Epithelial cell of esophagus (primary cell): ENCODE measurements at regions not wholly inside any gene's neighbourhood (a gene's known extent, or its start where the extent isn't known, plus 50 kb on each side); places are given as distances from the start of the nearest gene placed in this dataset.
A peak's percentile ranks its signal among the peaks of the same experiment; 100 is the strongest.

Experiments
- DNase-seq: peaks from one replicate; pipeline ENCODE4 v3.0.0; 2010; ENCODE audit warnings: low read depth
- H3K4me3 ChIP-seq: 2 replicates; pipeline ENCODE4 v1.5.1; 2011; ENCODE audit warnings: mild to moderate bottlenecking, low read length, control low read depth
- TF ChIP-seq, protein P1 (sequence below): IDR thresholded peaks from 2 replicates; pipeline ENCODE4 v1.5.1; 2011; ENCODE audit warnings: low read depth, mild to moderate bottlenecking, low read length, control low read depth, inconsistent platforms; ENCODE audit not compliant: insufficient read depth; ENCODE audit errors: missing control alignments

- peak overlapping the region; percentile 22 for H3K4me3 ChIP-seq
- TF ChIP-seq, protein P1, sequence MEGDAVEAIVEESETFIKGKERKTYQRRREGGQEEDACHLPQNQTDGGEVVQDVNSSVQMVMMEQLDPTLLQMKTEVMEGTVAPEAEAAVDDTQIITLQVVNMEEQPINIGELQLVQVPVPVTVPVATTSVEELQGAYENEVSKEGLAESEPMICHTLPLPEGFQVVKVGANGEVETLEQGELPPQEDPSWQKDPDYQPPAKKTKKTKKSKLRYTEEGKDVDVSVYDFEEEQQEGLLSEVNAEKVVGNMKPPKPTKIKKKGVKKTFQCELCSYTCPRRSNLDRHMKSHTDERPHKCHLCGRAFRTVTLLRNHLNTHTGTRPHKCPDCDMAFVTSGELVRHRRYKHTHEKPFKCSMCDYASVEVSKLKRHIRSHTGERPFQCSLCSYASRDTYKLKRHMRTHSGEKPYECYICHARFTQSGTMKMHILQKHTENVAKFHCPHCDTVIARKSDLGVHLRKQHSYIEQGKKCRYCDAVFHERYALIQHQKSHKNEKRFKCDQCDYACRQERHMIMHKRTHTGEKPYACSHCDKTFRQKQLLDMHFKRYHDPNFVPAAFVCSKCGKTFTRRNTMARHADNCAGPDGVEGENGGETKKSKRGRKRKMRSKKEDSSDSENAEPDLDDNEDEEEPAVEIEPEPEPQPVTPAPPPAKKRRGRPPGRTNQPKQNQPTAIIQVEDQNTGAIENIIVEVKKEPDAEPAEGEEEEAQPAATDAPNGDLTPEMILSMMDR, result no peak
- peak; percentile 22 for DNase-seq
Measured at GRCh38 chr15:96409215-96410138, 79.0 kb downstream of the NR2F2 start.

- H3K4me3 ChIP-seq, result no peak overlapping the region
- no peak for DNase-seq
- TF ChIP-seq, protein P1, result no peak
Measured at GRCh38 chr15:96410175-96411055, 79.9 kb downstream of the NR2F2 start.

DNA sequence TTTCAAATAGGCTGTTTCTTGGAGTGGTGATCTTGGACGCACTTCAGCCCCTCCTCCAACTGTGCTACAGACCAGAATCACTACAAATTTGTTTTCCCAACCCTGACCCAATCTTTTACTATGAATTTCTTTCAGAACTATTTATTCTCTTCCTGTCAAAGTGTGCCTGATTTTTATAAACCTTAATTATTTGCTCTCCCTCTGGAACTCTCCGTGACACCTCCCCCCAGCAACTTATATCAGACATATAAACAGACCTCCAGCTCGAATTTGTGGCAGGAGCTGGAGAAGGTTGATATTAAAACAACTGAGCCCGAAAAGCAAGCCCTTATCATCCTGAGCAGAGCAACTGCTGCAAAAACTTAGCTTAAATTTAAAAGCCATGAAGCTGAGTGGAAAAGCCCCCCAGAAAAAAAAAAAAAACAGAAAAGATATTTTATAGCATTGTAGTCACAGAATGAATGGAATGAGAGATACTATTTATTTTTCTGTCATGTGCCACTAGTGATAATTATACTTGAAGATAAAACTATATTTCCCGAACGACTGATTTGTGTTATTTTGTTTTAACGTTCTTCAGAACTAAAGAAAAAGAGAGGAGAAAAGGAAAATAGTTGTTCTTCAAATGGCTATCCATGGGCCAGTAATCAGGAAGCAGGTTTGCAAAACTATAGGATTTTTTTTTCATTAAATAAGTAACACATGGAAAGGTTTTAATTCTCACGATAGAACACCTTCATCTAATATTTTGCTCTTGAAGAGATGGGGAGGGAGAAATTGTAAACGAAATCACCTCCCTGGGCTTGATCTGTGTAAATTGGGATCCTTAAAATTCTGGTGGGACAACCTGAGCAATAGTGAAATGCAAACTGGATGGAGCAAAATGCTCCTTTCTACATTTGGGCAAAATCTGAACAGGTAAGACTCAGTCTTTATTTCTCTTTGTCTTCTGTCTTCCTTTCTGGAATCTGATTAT lies 80.8 kb downstream of the NR2F2 start:
- TF ChIP-seq, protein P1, result no peak
- no peak for DNase-seq
- H3K4me3 ChIP-seq, result no peak overlapping the region

- H3K4me3 ChIP-seq, result no peak overlapping the region
- DNase-seq, result no peak
- TF ChIP-seq, protein P1, result no peak
Measured at GRCh38 chr15:96412045-96412905, 81.8 kb downstream of the NR2F2 start.

- TF ChIP-seq, protein P1, result no peak
- DNase-seq, result peak; percentile 39
- H3K4me3 ChIP-seq, result no peak overlapping the region
Measured at GRCh38 chr15:96412906-96413231, 82.4 kb downstream of the NR2F2 start.
